Liver (tissue), 3 donors: ENCODE measurements at regions not wholly inside any gene's neighbourhood (a gene's known extent, or its start where the extent isn't known, plus 50 kb on each side); places are given as distances from the start of the nearest gene placed in this dataset.

Source experiments
- ATF3 ChIP-seq: IDR thresholded peaks from 2 replicates; pipeline ENCODE4 v1.6.1; 2016; ENCODE audit warnings: antibody characterized with exemption
- CTCF ChIP-seq: fragments of 150-350 bp; IDR thresholded peaks from 2 replicates; pipeline ENCODE4 v1.5.1; 2017; ENCODE audit warnings: improper control_type of control experiment, low read depth, low read length; ENCODE audit not compliant: missing input control
- EGR1 ChIP-seq, 2 donors: IDR thresholded peaks; 2 replicates each; pipeline ENCODE4 v1.6.1; 2016 to 2018; ENCODE audit warnings: antibody characterized with exemption in 2 of 2, low read depth in 2 of 2
- GABPA ChIP-seq, 2 donors: IDR thresholded peaks in 1 of 2; conservative IDR thresholded peaks in 1 of 2; 2 replicates each; pipeline ENCODE4 v1.6.1; 2016; ENCODE audit warnings: antibody characterized with exemption in 2 of 2, mild to moderate bottlenecking in 1 of 2, moderate library complexity in 1 of 2
- HNF4A ChIP-seq, 2 donors: conservative IDR thresholded peaks; 2 replicates each; pipeline ENCODE4 v1.6.1; 2016; ENCODE audit warnings: antibody characterized with exemption in 2 of 2, mild to moderate bottlenecking in 2 of 2
- MAX ChIP-seq: IDR thresholded peaks from 2 replicates; pipeline ENCODE4 v1.6.1; 2016; ENCODE audit warnings: antibody characterized with exemption
- RAD21 ChIP-seq, 2 donors: IDR thresholded peaks; 2 replicates each; pipeline ENCODE4 v1.6.1; 2016; ENCODE audit warnings: antibody characterized with exemption in 2 of 2, mild to moderate bottlenecking in 2 of 2
- REST ChIP-seq: IDR thresholded peaks from 2 replicates; pipeline ENCODE4 v1.6.1; 2016; ENCODE audit warnings: antibody characterized with exemption, mild to moderate bottlenecking
- RXRA ChIP-seq, 2 donors: IDR thresholded peaks; 2 replicates each; pipeline ENCODE4 v1.6.1; 2017 to 2018; ENCODE audit warnings: antibody characterized with exemption in 2 of 2, mild to moderate bottlenecking in 1 of 2
- SP1 ChIP-seq: IDR thresholded peaks from 2 replicates; pipeline ENCODE4 v1.6.1; 2018; ENCODE audit warnings: antibody characterized with exemption, mild to moderate bottlenecking
- TAF1 ChIP-seq: conservative IDR thresholded peaks from 2 replicates; pipeline ENCODE4 v1.6.1; 2016; ENCODE audit warnings: antibody characterized with exemption, mild to moderate bottlenecking
- donor health status: healthy.
- donor health status: healthy.

- TF ChIP-seq MAX (no peak), CTCF (no peak), RAD21 (IDR thresholded peaks at IDR 0.05) (no peak), HNF4A (conservative IDR thresholded peaks at IDR 0.05) (no peak), TAF1 (no peak), RXRA (IDR thresholded peaks at IDR 0.05) (no peak), ATF3 (no peak), REST (no peak), GABPA (IDR thresholded peaks at IDR 0.05 in 1 of 2, conservative IDR thresholded peaks at IDR 0.05 in 1 of 2) (no peak), SP1 (no peak), EGR1 (IDR thresholded peaks at IDR 0.05; ENCODE audit: low read depth in 2 of 2) (no peak)
These were observed 52.6 kb upstream of the SOD3 start for GRCh38 chr4:24742773-24743172.
